HEK293 (cell line): ENCODE measurements at regions not wholly inside any gene's neighbourhood (a gene's known extent, or its start where the extent isn't known, plus 50 kb on each side); places are given as distances from the start of the nearest gene placed in this dataset.

Experiments
- CTCF ChIA-PET: fragments of 350-600 bp; formaldehyde crosslinking; extraction: SDS; loops from one replicate; lab custom pipeline; 2021; ENCODE audit warnings: antibody characterized with exemption; lab: Yijun Ruan, JAX
- POLR2A ChIA-PET: fragments of 300-600 bp; formaldehyde crosslinking; extraction: SDS; loops from one replicate; lab custom pipeline; 2020; ENCODE audit warnings: antibody characterized with exemption, inconsistent platforms; lab: Yijun Ruan, JAX
- H3K27ac ChIP-seq: fragments of 200-500 bp; sonication (Bioruptor generic); 2 replicates; pipeline ENCODE4 v1.5.1; 2014; ENCODE audit warnings: low read depth, low read length, control low read depth, inconsistent platforms; ENCODE audit errors: extremely low read depth
- H3K36me3 ChIP-seq, 2 experiments: fragments of 200-500 bp in 1 of 2; sonication (Bioruptor generic) in 1 of 2; 1 replicate in 1 of 2; 2 replicates in 1 of 2; pipeline ENCODE4 v1.5.1; 2014 to 2017; ENCODE audit warnings: inconsistent platforms in 2 of 2, low read length in 2 of 2; ENCODE audit not compliant: control insufficient read depth in 2 of 2, insufficient read depth in 1 of 2
- H3K4me1 ChIP-seq: fragments of 200-500 bp; sonication (Bioruptor generic); 2 replicates; pipeline ENCODE4 v1.5.1; 2014; ENCODE audit warnings: mild to moderate bottlenecking, low read length, inconsistent platforms; ENCODE audit not compliant: control insufficient read depth, insufficient read depth
- H3K4me3 ChIP-seq: 2 replicates; pipeline ENCODE4 v1.5.1; 2011; ENCODE audit warnings: low read depth, mild to moderate bottlenecking, control low read depth, low read length, moderate library complexity
- H3K9me3 ChIP-seq: fragments of 200-500 bp; sonication (Bioruptor generic); 2 replicates; pipeline ENCODE4 v1.5.1; 2014; ENCODE audit warnings: low read depth, low read length, inconsistent platforms; ENCODE audit not compliant: control insufficient read depth, insufficient read depth
- AEBP2 ChIP-seq: fragments of 450-650 bp; formaldehyde crosslinking; IDR thresholded peaks from 2 replicates; pipeline ENCODE4 v1.5.1; 2016; ENCODE audit warnings: missing biosample characterization, missing genetic modification characterization, borderline replicate concordance
- ATF2 ChIP-seq: fragments of 450-650 bp; formaldehyde crosslinking; IDR thresholded peaks from 2 replicates; pipeline ENCODE4 v1.5.1; 2016; ENCODE audit warnings: missing biosample characterization, missing genetic modification characterization, low read depth
- BCL11A ChIP-seq: fragments of 450-650 bp; formaldehyde crosslinking; IDR thresholded peaks from 2 replicates; pipeline ENCODE4 v1.5.1; 2016; ENCODE audit warnings: low read depth, missing biosample characterization, missing genetic modification characterization
- GLIS2 ChIP-seq: fragments of 450-650 bp; formaldehyde crosslinking; IDR thresholded peaks from 2 replicates; pipeline ENCODE4 v1.5.1; 2016; ENCODE audit warnings: missing biosample characterization, missing genetic modification characterization
- PATZ1 ChIP-seq: fragments of 450-650 bp; formaldehyde crosslinking; IDR thresholded peaks from 2 replicates; pipeline ENCODE4 v1.5.1; 2016; ENCODE audit warnings: missing biosample characterization, missing genetic modification characterization
- PRDM4 ChIP-seq: fragments of 450-650 bp; formaldehyde crosslinking; IDR thresholded peaks from 2 replicates; pipeline ENCODE4 v1.5.1; 2017; ENCODE audit warnings: missing biosample characterization, missing genetic modification characterization
- ZBTB21 ChIP-seq: fragments of 450-650 bp; formaldehyde crosslinking; IDR thresholded peaks from 2 replicates; pipeline ENCODE4 v1.5.1; 2017; ENCODE audit warnings: missing biosample characterization, missing genetic modification characterization
- ZBTB49 ChIP-seq: fragments of 450-650 bp; formaldehyde crosslinking; IDR thresholded peaks from 2 replicates; pipeline ENCODE4 v1.5.1; 2016; ENCODE audit warnings: missing biosample characterization, missing genetic modification characterization, low read depth
- ZNF16 ChIP-seq: fragments of 450-650 bp; formaldehyde crosslinking; IDR thresholded peaks from 2 replicates; pipeline ENCODE4 v1.5.1; 2016; ENCODE audit warnings: low read depth, missing biosample characterization, missing genetic modification characterization
- ZNF169 ChIP-seq: fragments of 450-650 bp; formaldehyde crosslinking; IDR thresholded peaks from 2 replicates; pipeline ENCODE4 v1.5.1; 2016; ENCODE audit warnings: missing biosample characterization, missing genetic modification characterization
- ZNF175 ChIP-seq: fragments of 450-650 bp; formaldehyde crosslinking; IDR thresholded peaks from 2 replicates; pipeline ENCODE4 v1.5.1; 2016; ENCODE audit warnings: missing biosample characterization, missing genetic modification characterization
- ZNF362 ChIP-seq: fragments of 450-650 bp; formaldehyde crosslinking; IDR thresholded peaks from 2 replicates; pipeline ENCODE4 v1.5.1; 2016; ENCODE audit warnings: missing biosample characterization, missing genetic modification characterization
- ZNF391 ChIP-seq: fragments of 450-650 bp; formaldehyde crosslinking; IDR thresholded peaks from 2 replicates; pipeline ENCODE4 v1.5.1; 2016; ENCODE audit warnings: low read depth, missing biosample characterization, missing genetic modification characterization, borderline replicate concordance
- ZNF624 ChIP-seq: fragments of 450-650 bp; formaldehyde crosslinking; IDR thresholded peaks from 2 replicates; pipeline ENCODE4 v1.5.1; 2017; ENCODE audit warnings: missing biosample characterization, missing genetic modification characterization
- ZNF629 ChIP-seq: fragments of 450-650 bp; formaldehyde crosslinking; IDR thresholded peaks from 2 replicates; pipeline ENCODE4 v1.5.1; 2017; ENCODE audit warnings: missing biosample characterization, missing genetic modification characterization
- ZSCAN18 ChIP-seq: fragments of 450-650 bp; formaldehyde crosslinking; IDR thresholded peaks from 2 replicates; pipeline ENCODE4 v1.5.1; 2016; ENCODE audit warnings: missing biosample characterization, missing genetic modification characterization

GRCh38 chr4:126740687-126741086 is 892.1 kb upstream of the INTU start (continued):
- TF ChIP-seq ATF2 (tag by site-specific recombination), result no peak
- TF ChIP-seq, all 188 proteins: peak for 0

GRCh38 chr4:126742048-126742447 is 890.7 kb upstream of the INTU start:
- no peak overlapping the region for H3K4me3 ChIP-seq
- no peak overlapping the region for H3K27ac ChIP-seq
- H3K36me3 ChIP-seq, result no peaks in the 10 kb centered on the region
- CTCF ChIA-PET, result no interaction called here
- H3K4me1 ChIP-seq, result no peaks in the 10 kb centered on the region
- H3K9me3 ChIP-seq, result no peaks in the 10 kb centered on the region
- no peak for TF ChIP-seq BCL11A
- TF ChIP-seq PATZ1, result no peak
- no peak for TF ChIP-seq ZBTB21 (tag by site-specific recombination)
- no peak for TF ChIP-seq AEBP2 (tag by site-specific recombination)
- no peak for TF ChIP-seq ZNF624 (tag by site-specific recombination)
- TF ChIP-seq ZNF629, result no peak
- TF ChIP-seq ZNF16 (tag by site-specific recombination), result no peak
- no peak for TF ChIP-seq ZNF362 (tag by site-specific recombination)
- no peak for TF ChIP-seq ZBTB49 (tag by site-specific recombination)
- POLR2A ChIA-PET, result no interaction called here

DNA sequence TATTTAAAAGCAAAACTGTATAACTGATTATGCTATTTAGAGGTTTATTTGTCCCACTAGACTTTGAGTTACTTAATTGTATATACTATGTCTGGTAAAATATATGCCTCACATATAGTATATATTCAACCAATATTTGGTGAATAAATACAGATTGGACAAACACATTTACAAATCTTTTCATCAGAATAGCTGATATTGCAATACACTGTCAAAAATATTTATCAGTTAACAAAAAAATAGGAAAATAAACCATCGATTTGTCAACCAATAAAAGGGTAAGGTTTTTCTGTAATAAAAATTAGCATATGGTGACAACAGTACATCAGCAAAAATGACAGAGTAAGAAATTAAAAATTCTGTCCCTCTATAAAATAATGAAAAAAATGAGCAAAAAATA is 889.9 kb upstream of the INTU start:
- H3K4me1 ChIP-seq, result no peaks in the 10 kb centered on the region
- no peaks in the 10 kb centered on the region for H3K9me3 ChIP-seq
- CTCF ChIA-PET, result interaction anchor here (0.7 kb wide), 1 partner anchor 13 kb away, joined by 3 read pairs; no protein-coding TSS in a partner anchor
- H3K4me3 ChIP-seq, result no peak overlapping the region
- POLR2A ChIA-PET, result no interaction called here
- H3K36me3 ChIP-seq, result no peaks in the 10 kb centered on the region
- H3K27ac ChIP-seq, result no peak overlapping the region
- no peak for TF ChIP-seq ZSCAN18
- TF ChIP-seq PRDM4, result no peak
- no peak for TF ChIP-seq ZBTB49 (tag by site-specific recombination)
- no peak for TF ChIP-seq ZNF169
- TF ChIP-seq ZNF175 (tag by site-specific recombination), result no peak
- no peak for TF ChIP-seq GLIS2 (tag by site-specific recombination)
- TF ChIP-seq ZNF391 (tag by site-specific recombination), result no peak
